GM18907 (cell line): ENCODE measurements at regions not wholly inside any gene's neighbourhood (a gene's known extent, or its start where the extent isn't known, plus 50 kb on each side); places are given as distances from the start of the nearest gene placed in this dataset.
A peak's percentile ranks its signal among the peaks of the same experiment; 100 is the strongest.
"Not testable (repeated sequence)": the region's sequence is repeated elsewhere in the genome, so short reads cannot be mapped to it uniquely, and the experiment has no call there.

Source experiments
- ATAC-seq: cut with Tn5 transposase; IDR thresholded peaks from one replicate; pipeline ENCODE4 v1.9.1; 2021; ENCODE audit warnings: mild to moderate bottlenecking, moderate library complexity; ENCODE audit not compliant: unreplicated experiment

DNA sequence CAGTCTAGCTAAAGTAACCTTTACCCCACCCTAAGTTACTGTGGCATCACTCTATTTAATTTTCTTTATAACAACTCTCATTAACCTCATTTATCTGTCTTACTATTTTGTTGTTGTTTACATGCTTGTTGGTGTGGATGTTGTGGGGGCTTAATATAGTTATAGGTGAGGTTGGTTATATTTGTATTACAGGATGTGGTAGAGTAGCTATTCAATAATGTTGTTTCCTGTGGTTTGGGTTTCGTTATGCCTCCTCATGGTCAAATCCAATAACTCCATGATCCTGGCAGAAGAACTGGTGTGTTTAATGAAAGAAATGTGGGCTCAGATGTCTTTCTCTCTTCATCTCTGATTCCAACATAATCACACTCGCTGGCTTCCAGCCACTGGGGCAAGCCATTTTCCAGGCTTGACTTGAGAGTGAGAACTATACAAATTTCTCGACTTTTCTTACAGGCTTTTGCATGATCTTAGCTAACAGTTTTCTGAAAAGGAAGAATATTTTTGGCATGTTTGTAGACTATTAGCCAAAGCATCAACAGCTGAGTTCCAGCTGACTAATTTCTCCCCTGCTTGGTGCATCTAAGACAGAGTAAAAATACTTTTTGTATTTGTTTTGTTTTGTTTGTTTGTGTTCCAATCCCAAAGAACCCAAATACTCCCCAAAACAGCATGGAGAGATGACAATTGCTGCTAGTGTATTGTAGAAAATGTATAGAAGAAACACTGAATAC lies 303.7 kb upstream of the PAPPA start:
- no peak for ATAC-seq

DNA sequence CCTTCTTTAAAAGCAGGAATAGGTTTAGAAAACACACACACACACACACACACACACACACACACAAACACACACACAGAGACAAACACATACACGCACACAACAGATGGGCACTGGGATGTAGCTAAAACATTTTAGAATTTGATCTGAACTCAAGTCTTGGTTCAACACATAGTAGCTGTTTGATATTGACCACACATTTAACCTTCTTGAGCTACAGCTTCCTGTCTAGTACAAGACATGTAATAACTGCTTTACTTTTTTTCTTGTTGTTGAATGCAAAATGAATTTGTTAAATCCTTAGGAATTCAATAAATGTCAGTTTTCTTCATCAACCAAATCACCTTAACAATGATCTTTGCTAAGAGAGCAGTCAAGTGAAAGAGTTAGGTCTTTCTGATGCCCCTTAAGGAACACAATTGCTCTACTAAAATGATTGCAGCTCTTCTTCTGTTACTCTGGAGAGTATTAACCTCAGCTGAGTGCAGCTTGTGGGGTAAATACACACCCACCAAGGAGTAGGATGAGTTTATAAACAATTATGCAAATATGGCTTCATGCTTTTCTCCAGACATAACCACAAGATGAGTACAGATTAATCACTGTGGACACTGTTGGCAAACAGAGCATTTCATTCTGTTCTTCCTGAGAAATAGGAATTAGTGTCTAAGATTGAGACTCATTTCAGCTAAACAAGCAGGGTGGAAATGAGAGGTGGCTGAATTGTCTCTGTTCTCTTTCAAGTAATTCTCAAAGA lies 302.9 kb upstream of the PAPPA start:
- peak; percentile 48 for ATAC-seq

DNA sequence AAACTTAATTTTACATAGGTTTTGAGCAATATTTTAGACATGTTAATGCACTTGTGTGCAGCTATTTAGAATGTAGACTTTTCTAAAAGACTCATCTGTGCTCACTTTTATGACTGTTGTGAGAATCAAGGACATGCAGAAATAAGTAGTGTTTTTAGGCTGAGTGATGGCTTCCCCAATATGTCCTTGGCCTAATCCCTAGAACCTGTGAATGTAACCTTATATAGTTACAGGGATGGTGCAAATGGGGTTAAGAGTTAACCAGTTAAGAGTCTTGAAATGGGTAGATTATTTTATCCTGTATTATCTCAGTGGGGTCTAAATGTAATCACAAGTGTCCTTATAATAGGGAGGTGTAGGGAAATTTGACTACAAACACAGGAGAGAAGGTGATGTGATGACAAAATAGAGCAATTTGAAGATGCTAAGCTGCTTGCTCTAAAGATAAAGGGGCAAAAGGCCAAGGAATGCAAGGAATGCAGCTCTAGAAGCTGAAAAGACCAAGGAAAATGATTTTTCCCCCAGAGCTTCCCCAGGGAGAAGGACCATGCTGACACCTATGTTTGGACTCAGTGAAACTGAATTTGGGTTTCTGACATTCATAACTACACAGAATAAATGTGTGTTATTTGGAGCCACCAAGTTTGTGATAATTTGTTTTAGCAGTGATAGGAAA lies 298.0 kb upstream of the PAPPA start:
- no peak for ATAC-seq

DNA sequence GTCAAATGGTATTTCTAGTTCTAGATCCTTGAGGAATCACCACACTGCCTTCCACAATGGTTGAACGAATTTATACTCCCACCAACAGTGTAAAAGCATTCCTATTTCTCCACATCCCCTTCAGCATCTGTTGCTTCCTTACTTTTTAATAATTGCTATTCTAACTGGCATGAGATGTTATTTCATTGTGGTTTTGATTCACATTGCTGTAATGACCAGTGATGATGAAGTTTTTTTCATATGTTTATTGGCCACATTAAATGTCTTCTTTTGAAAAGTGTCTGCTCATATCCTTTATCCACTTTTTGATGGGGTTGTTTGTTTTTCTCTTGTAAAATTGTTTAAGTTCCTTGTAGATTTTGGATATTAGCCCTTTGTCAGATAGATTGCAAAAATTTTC lies 295.2 kb upstream of the PAPPA start:
- not testable (repeated sequence) for ATAC-seq

DNA sequence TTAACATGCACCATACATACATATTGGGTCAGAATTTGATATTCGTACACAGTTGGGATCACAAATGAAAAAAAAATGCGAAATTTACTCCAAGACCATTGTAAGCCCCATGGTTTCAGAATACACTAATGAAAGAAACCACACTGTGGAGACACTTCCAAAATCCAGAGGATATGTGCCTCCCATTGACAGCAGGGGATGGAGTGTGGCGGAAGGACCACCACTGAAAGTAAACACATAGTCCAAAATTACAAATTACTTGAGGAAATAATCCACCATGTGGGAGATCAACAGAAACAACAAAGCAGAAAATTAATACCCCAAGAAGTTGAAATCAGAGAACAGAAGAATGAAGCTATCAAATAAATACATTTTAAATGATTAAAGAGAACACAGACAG lies 291.6 kb upstream of the PAPPA start:
- no peak for ATAC-seq

DNA sequence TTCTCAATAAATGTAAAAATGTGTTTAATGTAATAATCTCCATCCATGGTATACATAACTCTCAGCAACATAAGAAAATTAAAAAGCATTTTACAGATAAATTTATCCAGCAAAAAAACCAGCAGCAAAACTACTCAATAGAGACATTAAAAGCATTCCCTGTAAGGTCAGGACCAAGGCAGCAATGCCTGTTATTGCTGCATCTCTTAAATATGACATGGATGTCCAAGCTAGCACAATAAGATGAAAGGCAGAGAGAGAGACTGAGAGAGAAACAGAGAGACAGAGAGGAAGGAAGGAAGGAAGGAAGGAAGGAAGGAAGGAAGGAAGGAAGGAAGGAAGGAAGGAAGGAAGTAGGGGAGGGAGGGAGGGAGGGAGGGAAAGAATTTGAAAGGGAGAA lies 289.0 kb upstream of the PAPPA start:
- no peak for ATAC-seq

DNA sequence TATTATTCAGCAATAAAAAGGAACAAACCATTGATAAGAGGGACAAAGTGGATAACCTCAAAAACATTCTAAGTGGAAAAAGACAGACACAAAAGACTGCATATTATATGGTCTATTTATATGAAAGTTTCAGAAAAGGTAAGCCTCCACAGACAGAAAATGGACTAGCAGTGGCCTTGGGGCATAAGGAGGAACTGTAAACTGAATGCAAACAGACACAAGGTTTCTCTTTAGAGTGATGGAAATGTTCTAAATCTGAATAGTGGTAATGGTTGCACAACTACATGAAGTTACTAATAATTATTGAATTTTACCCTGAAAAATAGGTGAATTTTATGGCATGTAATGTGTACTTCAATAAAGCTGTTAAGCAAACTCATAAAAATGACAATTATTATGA lies 286.3 kb upstream of the PAPPA start:
- ATAC-seq = no peak

DNA sequence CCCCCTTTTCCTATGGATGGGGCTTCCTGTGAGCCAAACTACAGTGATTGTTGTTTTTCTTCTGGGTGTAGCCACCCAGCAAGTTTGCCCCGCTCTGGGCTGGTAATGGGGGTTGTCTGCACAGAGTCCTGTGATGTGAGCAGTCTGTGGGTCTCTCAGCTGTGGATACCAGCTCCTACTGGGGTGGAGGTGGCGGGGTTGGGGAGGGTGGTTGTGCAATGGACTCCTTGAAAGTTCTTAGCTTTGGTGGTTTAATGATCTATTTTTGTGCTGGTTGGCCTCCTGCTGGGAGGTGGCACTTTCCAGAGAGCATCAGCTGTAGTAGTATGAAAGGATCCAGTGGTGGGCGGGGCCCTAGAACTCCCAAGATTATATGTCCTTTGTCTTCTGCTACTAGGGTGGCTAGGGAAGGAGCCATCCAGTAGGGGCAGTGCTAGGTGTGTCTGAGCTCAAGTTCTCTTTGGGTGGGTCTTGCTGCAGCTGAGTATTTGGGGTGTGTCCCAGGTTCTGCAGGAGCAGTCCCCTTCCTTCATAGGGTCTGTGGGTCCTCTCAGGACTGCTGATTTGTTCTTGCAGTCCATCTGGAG lies 275.6 kb upstream of the PAPPA start:
- no peak for ATAC-seq

DNA sequence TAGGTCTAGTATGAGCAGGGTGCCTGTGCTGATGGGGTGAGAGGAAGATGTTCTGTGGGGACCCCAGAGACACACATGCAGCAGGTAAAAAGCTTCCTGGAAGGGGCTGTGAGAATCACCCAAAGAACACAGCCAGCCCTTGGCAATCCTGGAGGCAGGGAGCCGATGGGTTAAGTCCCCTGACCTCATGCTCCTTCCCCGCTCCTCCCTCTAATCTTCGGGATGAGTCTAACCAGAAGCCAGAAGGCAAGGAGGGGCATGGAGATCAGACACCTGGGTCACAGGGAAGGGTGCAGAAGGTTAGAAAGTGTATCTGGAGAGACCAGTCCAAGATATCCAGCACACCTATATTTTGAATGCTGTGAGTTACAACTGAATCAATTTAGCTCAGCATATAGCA lies 274.1 kb upstream of the PAPPA start:
- no peak for ATAC-seq

DNA sequence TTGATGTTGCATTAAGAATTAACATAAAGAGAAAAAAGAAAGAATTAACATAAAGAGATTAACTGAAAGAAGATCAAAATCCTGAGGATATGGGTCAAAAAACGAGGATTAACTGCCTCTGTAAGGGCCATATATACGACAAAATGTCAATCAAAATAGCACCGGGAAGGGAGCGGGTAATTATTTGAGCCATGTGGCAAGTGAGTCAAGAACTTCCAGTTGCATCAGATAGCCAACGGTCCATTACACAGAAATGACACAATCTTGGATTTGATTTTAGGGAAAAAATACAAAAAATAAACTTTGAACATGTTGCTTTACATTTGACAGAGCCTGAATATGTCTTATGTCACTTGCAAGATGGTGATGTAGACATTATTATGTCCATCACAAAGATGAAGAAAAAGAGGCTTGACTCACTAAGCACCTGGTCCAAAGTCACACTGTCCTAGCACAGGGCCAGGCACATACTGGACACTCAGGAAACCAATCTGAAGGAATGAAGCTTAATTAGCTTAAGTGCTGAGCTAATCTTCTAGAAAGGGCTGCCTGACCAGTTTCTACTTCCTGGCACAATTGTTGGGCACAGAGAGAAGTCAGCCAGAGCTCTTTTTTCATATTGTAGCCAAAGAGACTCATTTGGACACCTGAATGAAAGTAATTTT lies 273.2 kb upstream of the PAPPA start:
- ATAC-seq = no peak

DNA sequence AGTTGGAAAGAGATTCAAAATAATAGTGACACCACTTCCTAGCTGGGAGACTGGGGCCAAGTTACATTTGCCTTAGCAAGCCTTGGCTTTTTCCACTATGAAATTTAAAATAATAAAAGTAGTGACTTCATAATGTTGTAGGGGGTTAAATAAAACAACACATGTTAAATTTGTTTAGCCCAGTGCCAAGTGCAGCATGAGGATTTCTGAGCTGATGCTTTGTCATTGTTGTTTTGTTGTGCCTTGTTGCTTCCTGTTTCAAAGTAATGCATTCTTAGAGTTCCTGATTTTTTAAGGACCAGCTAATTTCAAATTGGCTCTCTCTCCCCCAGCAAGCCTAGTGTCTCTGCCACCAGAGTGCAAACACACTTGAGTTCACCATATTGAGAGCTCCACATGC lies 270.7 kb upstream of the PAPPA start:
- no peak for ATAC-seq

DNA sequence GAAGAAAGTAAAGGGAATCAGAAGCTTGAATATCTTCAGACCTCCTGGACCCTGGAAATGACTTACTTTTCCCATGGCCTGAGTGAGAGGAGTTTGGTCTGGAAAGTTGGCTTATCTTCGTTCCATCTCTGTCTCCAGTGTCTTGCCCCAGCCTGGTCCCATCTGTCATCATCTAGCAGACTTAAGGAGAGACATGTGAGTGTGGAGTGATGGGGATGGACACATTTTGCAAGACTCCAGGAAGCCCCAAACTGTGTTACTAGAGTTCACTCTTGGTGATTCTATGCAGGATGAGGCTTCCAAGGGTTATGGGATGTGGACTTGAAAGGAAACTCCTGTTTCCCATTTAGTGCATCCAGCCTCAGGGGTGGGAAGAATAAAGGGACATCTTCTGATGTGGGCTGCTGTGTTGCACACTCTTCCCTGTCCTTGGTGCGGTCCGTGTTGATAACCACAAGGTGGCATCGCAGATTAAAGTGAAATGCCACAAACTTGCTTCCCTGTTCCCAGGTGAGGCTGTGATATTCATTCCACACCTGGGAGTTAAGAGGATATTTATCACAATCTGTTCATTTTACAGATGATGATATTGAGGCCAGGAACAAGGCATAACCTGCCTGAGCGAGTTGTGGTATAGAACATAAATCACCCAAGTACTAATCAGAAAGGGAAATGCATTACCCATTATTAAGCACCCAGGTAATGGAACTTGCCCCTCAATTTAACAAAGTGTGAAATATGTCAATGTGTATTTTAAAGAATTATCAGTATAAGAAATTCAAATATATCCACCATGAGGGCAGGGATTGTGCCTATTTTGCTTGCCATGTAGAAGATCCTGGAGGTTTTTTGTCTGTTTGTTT lies 269.9 kb upstream of the PAPPA start:
- peak; percentile 43 for ATAC-seq

DNA sequence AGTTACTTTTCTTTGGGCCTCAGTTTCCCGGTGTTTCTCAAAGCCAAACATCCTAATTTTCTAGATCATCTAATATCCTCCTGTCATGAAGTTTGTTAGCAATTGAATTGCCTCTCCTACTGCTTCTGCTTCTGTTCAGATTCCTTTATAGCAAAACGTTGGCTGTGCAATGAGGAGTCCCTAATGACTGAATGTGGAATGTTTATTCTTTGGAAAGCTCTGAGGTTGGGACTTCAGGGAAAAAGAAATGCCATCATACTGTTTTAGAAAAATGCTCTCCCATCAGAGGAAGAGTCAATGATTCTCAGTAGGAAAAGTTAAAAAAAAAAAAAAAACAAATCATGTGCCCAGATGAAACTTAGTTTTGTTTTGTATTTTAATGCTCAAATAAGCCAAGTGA lies 268.7 kb upstream of the PAPPA start:
- no peak for ATAC-seq

DNA sequence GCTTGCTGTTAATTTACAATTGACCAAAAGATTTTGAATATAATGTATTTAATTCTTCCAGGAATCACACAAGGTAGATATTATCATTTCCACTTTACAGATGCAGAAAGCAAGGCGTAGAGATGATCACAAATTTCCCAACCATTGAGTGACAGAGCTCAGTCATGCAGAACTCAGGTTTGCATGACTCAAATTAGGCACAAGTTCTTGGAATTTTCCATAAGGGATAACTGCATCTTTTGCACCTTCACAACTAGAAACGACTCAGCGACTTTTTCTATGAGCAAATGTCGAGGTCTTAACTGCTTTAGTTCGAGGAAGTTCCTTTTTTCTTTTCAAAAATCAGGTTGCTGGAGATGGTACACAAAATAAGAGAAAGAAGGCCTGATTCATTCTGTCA lies 265.5 kb upstream of the PAPPA start:
- no peak for ATAC-seq

DNA sequence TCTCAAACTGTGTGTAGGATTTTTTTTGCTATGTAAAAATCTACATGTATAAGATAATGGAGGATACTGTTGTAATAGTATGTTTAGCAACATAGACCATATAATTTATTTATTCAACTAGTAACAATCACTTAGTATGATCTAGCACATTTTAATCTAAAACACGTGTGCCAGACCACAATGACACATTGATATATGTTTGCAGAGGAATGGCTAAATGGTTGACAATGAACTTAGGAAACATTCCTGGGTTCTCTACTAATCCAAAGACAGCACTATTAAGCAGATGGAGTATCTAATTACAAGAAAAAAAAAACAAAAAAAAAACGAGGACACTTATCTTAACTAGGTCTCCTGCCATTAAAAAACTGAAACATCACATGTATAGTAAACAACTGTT lies 261.7 kb upstream of the PAPPA start:
- no peak for ATAC-seq

DNA sequence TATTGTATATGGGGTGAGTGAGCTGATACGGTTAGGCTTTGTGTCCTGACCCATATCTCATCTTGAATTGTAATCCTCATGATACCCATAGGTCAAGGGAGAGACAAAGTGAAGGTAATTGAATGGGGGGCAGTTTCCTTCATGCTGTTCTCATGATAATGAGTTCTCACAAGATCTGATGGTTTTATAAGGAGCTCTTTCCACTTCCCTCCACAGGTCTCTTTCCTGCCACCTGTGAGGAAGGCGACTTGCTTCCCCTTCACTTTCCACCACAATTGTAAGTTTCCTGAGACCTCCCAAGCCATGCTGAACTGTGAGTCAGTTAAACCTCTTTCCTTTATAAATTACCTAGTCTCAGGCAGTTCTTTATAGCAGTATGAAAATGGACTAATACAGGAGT lies 255.1 kb upstream of the PAPPA start:
- ATAC-seq = not testable (repeated sequence)

DNA sequence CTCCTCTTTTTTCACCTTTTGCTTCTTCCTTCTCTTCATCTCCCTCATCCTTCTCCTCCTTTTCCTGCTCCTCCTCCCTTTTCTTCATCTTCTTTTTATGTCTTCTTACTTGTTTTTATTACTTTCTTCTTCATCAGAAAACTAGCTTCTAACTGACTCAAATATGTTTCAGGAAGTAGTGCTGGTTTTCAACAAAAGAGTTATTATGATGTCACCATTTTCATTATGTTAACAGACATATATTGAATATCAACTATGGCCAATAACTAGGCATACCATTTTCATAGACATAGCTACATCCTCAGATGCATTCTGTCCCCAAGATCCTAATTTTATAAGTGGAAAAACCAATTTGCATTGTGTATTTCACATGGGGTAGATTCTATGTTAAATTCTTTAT lies 252.9 kb upstream of the PAPPA start:
- ATAC-seq = no peak

DNA sequence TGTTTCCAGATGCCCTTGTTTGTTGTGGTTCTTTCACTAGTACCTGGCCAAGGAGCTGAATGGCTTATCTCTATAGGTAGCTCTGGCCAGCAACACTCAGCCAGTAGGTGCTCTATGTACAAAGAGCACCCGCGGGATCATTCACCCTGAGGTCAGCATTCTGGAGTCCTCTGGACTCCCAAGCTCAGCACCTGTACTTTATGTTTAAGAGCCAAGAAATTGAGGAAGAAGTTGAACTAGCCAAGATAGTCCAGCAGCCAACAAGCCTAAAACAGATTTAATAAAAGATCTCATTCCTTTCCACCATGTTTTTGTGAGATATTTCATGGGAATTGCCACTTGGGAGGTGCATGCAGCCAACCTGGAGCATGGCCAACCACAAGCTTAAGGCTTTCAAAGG lies 242.6 kb upstream of the PAPPA start:
- ATAC-seq = no peak

DNA sequence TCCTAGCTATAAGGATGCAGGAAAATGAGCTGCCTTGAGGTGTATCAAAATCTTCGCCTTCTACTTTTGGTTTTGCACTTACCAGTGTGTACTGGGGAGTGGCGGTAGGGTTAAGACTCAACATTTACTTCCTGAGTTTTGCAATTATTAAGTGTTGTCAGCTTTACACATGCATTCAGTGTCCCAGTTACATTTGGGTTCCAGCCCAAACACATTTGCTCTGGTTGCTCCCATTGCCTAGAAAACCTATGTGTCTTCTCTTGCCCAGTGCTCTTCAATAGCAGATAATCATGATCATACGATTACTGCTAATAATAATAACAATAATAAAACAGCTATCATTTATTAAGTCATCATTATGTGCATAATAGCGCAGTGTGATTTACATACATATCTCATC lies 241.5 kb upstream of the PAPPA start:
- no peak for ATAC-seq

DNA sequence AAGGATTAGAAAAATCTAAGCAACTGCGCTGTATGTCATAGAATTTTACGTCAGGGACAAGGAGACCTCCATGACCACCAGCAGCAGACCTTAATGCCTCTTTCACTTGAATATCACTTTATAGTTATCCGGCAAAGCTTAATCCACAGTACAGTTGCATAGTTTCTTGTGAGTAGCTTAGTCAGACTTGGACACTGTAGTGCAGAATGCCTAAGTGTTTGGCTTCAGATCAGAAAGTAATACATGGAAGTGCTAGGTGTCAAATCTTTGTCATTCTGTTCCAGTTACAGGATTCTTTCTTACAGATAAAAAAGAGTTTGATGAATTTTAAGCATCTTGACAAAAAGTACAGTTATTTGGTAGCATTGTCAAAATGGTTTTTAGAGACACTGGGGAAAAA lies 239.9 kb upstream of the PAPPA start:
- no peak for ATAC-seq
